Endothelial cell of umbilical vein (primary cell): ENCODE measurements at regions not wholly inside any gene's neighbourhood (a gene's known extent, or its start where the extent isn't known, plus 50 kb on each side); places are given as distances from the start of the nearest gene placed in this dataset.

Source experiments
- BruUV-seq: library from RNA; stranded (reverse); fragments of 400-500 nt; replicated peaks from 2 replicates; lab custom pipeline; 2021; lab: Mats Ljungman, UMichigan
- CTCF ChIA-PET: fragments of 300-600, 350-600 bp; sonication (Branson Sonifier 250); formaldehyde crosslinking; loops from one replicate; lab custom pipeline; 2021; ENCODE audit warnings: antibody characterized with exemption, inconsistent platforms; lab: Charles Lee
- POLR2A ChIA-PET: fragments of 300-600, 350-600 bp; sonication (Branson Sonifier 250); formaldehyde crosslinking; loops from one replicate; lab custom pipeline; 2021; ENCODE audit warnings: antibody characterized with exemption, inconsistent platforms; lab: Charles Lee
- DNase-seq: peaks from one replicate; pipeline ENCODE4 v3.0.0-alpha.2; 2011; ENCODE audit warnings: low read depth, low spot score
- FAIRE-seq: peaks from 2 replicates; lab custom pipeline; 2011; peaks lifted over from hg19 to GRCh38; lab: Jason Lieb, UNC
- H2AFZ ChIP-seq: 2 replicates; pipeline ENCODE4 v1.6.0; 2012; ENCODE audit warnings: low read depth, low read length, control low read depth, inconsistent platforms
- H3K27ac ChIP-seq: 2 replicates; pipeline ENCODE4 v1.5.1; 2011; ENCODE audit warnings: low read depth, mild to moderate bottlenecking, control low read depth, low read length, moderate library complexity; ENCODE audit not compliant: insufficient read depth
- H3K27me3 ChIP-seq, 2 experiments: 2 replicates each; pipeline versions ENCODE4 v1.6.0 to v1.6.1; 2011; ENCODE audit warnings: low read length in 2 of 2, mixed read lengths in 1 of 2; ENCODE audit not compliant: control insufficient read depth in 2 of 2, insufficient read depth in 2 of 2
- H3K36me3 ChIP-seq, 2 experiments: 2 replicates in 1 of 2; 3 replicates in 1 of 2; pipeline ENCODE4 v1.5.1; 2011; ENCODE audit warnings: low read length in 2 of 2, mild to moderate bottlenecking in 1 of 2, moderate library complexity in 1 of 2; ENCODE audit not compliant: control insufficient read depth in 2 of 2, insufficient read depth in 2 of 2; ENCODE audit errors: extremely low read depth in 1 of 2
- H3K4me1 ChIP-seq: 3 replicates; pipeline ENCODE4 v1.5.1; 2011; ENCODE audit warnings: mild to moderate bottlenecking, low read length; ENCODE audit not compliant: control insufficient read depth, insufficient read depth; ENCODE audit errors: extremely low read depth
- H3K4me2 ChIP-seq: 2 replicates; pipeline ENCODE4 v1.6.1; 2011; ENCODE audit warnings: low read length, control low read depth, mixed read lengths; ENCODE audit not compliant: insufficient read depth
- H3K4me3 ChIP-seq, 3 experiments: fragments of 200-600 bp in 1 of 3; sonication (generic), shearing (Covaris generic) in 1 of 3; replicated peaks in 1 of 3; 2 replicates each; pipeline ENCODE4 v1.5.1; 2011 to 2016; ENCODE audit warnings: control low read depth in 3 of 3, low read length in 3 of 3, mild to moderate bottlenecking in 2 of 3, inconsistent platforms in 1 of 3, low read depth in 1 of 3, moderate library complexity in 1 of 3; ENCODE audit not compliant: insufficient read depth in 1 of 3
- H3K79me2 ChIP-seq: 2 replicates; pipeline ENCODE4 v1.6.0; 2012; ENCODE audit warnings: low read length, inconsistent platforms; ENCODE audit not compliant: control insufficient read depth, insufficient read depth
- H3K9ac ChIP-seq: replicated peaks from 2 replicates; pipeline ENCODE3; 2011; ENCODE audit warnings: low read length, control low read depth; ENCODE audit not compliant: insufficient read depth; ENCODE audit errors: extremely low read depth
- H3K9me1 ChIP-seq: replicated peaks from 3 replicates; pipeline ENCODE4 v1.6.0; 2011; ENCODE audit warnings: mild to moderate bottlenecking, low read length; ENCODE audit not compliant: control insufficient read depth, insufficient read depth; ENCODE audit errors: extremely low read depth
- H3K9me3 ChIP-seq: replicated peaks from 2 replicates; pipeline ENCODE4 v1.5.1; 2012; ENCODE audit warnings: low read length, inconsistent platforms; ENCODE audit not compliant: control insufficient read depth, insufficient read depth
- H4K20me1 ChIP-seq: replicated peaks from 2 replicates; pipeline ENCODE3; 2011; ENCODE audit warnings: mild to moderate bottlenecking, low read length; ENCODE audit not compliant: control insufficient read depth, insufficient read depth; ENCODE audit errors: extremely low read depth
- EZH2 ChIP-seq: IDR thresholded peaks from 2 replicates; pipeline ENCODE4 v1.6.1; 2012; ENCODE audit warnings: borderline replicate concordance, low read depth, mild to moderate bottlenecking, moderate library complexity, low read length, inconsistent platforms; ENCODE audit not compliant: severe bottlenecking
- FOS ChIP-seq: IDR thresholded peaks from 2 replicates; pipeline ENCODE4 v1.6.1; 2011; ENCODE audit warnings: mild to moderate bottlenecking, low read length, moderate library complexity, borderline replicate concordance; ENCODE audit not compliant: insufficient read depth
- GATA2 ChIP-seq: IDR thresholded peaks from 2 replicates; pipeline ENCODE4 v1.7.0; 2011; ENCODE audit warnings: low read depth, mild to moderate bottlenecking, moderate library complexity, mixed read lengths, low read length; ENCODE audit not compliant: insufficient read length, insufficient read depth
- JUN ChIP-seq: IDR thresholded peaks from 2 replicates; pipeline ENCODE4 v1.6.1; 2011; ENCODE audit warnings: borderline replicate concordance, low read depth; ENCODE audit not compliant: insufficient read length, insufficient read depth
- MYC ChIP-seq: IDR thresholded peaks from one replicate; pipeline ENCODE4 v1.6.1; 2011; ENCODE audit warnings: mild to moderate bottlenecking, low read depth, low read length
- POLR2A ChIP-seq: IDR thresholded peaks from 2 replicates; pipeline ENCODE4 v1.6.1; 2012; ENCODE audit warnings: low read depth, mild to moderate bottlenecking, control low read depth, low read length
- POLR2AphosphoS5 ChIP-seq: IDR thresholded peaks from 2 replicates; pipeline ENCODE4 v1.6.1; 2012; ENCODE audit warnings: low read depth, mild to moderate bottlenecking, control low read depth, low read length, moderate library complexity; ENCODE audit not compliant: insufficient read depth
- dilution Hi-C: fragments of 300-500 bp; cut with MboI; formaldehyde crosslinking; loops from one replicate; pipeline ENCODE4 v1.15.0; 2019; ENCODE audit warnings: low sequenced_read_pairs; ENCODE audit not compliant: extremely low pct_ligation_motif_present
- intact Hi-C: fragments of 100-400 bp; cut with micrococcal nuclease; formaldehyde crosslinking; loops from one replicate; pipeline ENCODE4 v1.10.0; 2022
- TF ChIP-seq, protein P1 (sequence below), 2 donors: IDR thresholded peaks; 1 replicate in 1 of 2; 2 replicates in 1 of 2; pipeline ENCODE4 v1.5.1; 2011; ENCODE audit warnings: low read length in 2 of 2, mild to moderate bottlenecking in 2 of 2, moderate library complexity in 2 of 2, control low read depth in 1 of 2, inconsistent platforms in 1 of 2, low read depth in 1 of 2; ENCODE audit not compliant: insufficient read depth in 1 of 2; ENCODE audit errors: extremely low read depth in 1 of 2
- TF ChIP-seq, protein P2 (sequence below): IDR thresholded peaks from 2 replicates; pipeline ENCODE4 v1.6.1; 2011; ENCODE audit not compliant: insufficient read depth, insufficient read length

DNA sequence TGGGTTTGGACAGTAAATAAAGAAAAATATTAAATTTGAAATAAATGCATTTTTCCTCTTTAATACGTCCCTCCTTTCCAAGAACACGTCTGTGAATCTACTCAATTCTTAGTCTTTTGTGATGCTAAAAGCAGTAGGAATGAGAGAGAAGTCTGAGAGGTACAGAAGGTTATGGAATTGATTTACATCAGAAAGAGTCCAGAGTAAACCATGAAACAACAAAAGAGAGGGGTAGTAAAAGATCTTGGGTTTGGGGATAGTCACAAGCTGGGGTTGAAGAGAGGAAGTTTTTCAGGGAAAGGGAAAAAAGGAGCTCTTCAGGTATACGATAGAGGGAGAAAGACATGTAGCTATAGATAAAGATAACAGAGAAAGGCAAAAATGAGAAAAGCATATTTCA, 215.4 kb downstream of the RAB28 start:
- H3K79me2 ChIP-seq = no peaks in the 10 kb centered on the region
- POLR2A ChIA-PET = no interaction called here
- CTCF ChIA-PET = no interaction called here

More for the DNA sequence above, 215.4 kb downstream of the RAB28 start:
- no peak for TF ChIP-seq FOS
- TF ChIP-seq, protein P1, sequence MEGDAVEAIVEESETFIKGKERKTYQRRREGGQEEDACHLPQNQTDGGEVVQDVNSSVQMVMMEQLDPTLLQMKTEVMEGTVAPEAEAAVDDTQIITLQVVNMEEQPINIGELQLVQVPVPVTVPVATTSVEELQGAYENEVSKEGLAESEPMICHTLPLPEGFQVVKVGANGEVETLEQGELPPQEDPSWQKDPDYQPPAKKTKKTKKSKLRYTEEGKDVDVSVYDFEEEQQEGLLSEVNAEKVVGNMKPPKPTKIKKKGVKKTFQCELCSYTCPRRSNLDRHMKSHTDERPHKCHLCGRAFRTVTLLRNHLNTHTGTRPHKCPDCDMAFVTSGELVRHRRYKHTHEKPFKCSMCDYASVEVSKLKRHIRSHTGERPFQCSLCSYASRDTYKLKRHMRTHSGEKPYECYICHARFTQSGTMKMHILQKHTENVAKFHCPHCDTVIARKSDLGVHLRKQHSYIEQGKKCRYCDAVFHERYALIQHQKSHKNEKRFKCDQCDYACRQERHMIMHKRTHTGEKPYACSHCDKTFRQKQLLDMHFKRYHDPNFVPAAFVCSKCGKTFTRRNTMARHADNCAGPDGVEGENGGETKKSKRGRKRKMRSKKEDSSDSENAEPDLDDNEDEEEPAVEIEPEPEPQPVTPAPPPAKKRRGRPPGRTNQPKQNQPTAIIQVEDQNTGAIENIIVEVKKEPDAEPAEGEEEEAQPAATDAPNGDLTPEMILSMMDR (IDR thresholded peaks at IDR 0.05; ENCODE audit: extremely low read depth in 1 of 2, insufficient read depth in 1 of 2, low read depth in 1 of 2, low read length in 2 of 2) = no peak
- no peak for TF ChIP-seq EZH2
- no peak for TF ChIP-seq MYC
- TF ChIP-seq, protein P2, sequence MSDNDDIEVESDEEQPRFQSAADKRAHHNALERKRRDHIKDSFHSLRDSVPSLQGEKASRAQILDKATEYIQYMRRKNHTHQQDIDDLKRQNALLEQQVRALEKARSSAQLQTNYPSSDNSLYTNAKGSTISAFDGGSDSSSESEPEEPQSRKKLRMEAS = no peak
- TF ChIP-seq JUN = no peak
- TF ChIP-seq GATA2 = no peak
- no peak for TF ChIP-seq POLR2AphosphoS5
- no peak for TF ChIP-seq POLR2A
- H3K36me3 ChIP-seq = no peaks in the 10 kb centered on the region
- no peak for FAIRE-seq
- no peak for DNase-seq
- H2AFZ ChIP-seq = no peak overlapping the region
- no peak overlapping the region for H3K9ac ChIP-seq
- no peaks in the 10 kb centered on the region for H3K4me1 ChIP-seq
- no peaks in the 10 kb centered on the region for H4K20me1 ChIP-seq
- H3K4me2 ChIP-seq = no peak overlapping the region
- no peaks in the 10 kb centered on the region for H3K27me3 ChIP-seq
- no peaks in the 10 kb centered on the region for H3K9me1 ChIP-seq
- dilution Hi-C loops = no loop called here
- intact Hi-C loops = no loop called here
- BruUV-seq = no TSS peak
- no peaks in the 10 kb centered on the region for H3K9me3 ChIP-seq
- H3K4me3 ChIP-seq = no peak overlapping the region
- no peak overlapping the region for H3K27ac ChIP-seq
